ENCODE measurements at regions not wholly inside any gene's neighbourhood (a gene's known extent, or its start where the extent isn't known, plus 50 kb on each side); places are given as distances from the start of the nearest gene placed in this dataset.

- TF ChIP-seq, protein P1, sequence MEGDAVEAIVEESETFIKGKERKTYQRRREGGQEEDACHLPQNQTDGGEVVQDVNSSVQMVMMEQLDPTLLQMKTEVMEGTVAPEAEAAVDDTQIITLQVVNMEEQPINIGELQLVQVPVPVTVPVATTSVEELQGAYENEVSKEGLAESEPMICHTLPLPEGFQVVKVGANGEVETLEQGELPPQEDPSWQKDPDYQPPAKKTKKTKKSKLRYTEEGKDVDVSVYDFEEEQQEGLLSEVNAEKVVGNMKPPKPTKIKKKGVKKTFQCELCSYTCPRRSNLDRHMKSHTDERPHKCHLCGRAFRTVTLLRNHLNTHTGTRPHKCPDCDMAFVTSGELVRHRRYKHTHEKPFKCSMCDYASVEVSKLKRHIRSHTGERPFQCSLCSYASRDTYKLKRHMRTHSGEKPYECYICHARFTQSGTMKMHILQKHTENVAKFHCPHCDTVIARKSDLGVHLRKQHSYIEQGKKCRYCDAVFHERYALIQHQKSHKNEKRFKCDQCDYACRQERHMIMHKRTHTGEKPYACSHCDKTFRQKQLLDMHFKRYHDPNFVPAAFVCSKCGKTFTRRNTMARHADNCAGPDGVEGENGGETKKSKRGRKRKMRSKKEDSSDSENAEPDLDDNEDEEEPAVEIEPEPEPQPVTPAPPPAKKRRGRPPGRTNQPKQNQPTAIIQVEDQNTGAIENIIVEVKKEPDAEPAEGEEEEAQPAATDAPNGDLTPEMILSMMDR (conservative IDR thresholded peaks at IDR 0.05; ENCODE audit: low read length): no peak
- TF ChIP-seq EZH2phosphoT487 (IDR thresholded peaks at IDR 0.05; ENCODE audit: borderline replicate concordance, low read depth, low read length): no peak
Measured at GRCh38 chr6:126767711-126768110, 350.8 kb upstream of the RSPO3 start.
